Fibroblast of mammary gland (primary cell): ENCODE measurements at regions not wholly inside any gene's neighbourhood (a gene's known extent, or its start where the extent isn't known, plus 50 kb on each side); places are given as distances from the start of the nearest gene placed in this dataset.

Experiments used
- DNase-seq: peaks from one replicate; pipeline ENCODE4 v3.0.0-alpha.2; 2010; ENCODE audit warnings: low read depth
- H3K4me3 ChIP-seq: 2 replicates; pipeline ENCODE4 v1.5.1; 2011; ENCODE audit warnings: low read depth, mild to moderate bottlenecking, low read length, moderate library complexity; ENCODE audit not compliant: control insufficient read depth
- CTCF ChIP-seq: conservative IDR thresholded peaks from 2 replicates; pipeline ENCODE4 v1.5.1; 2011; ENCODE audit warnings: low read depth, low read length, inconsistent platforms; ENCODE audit not compliant: control insufficient read depth, insufficient read depth

GRCh38 chr21:24278711-24279110 is 1328.6 kb downstream of the MRPL39 start:
- no peak overlapping the region for H3K4me3 ChIP-seq
- DNase-seq = no peak
- TF ChIP-seq CTCF = no peak

GRCh38 chr21:24276204-24276603 is 1331.1 kb downstream of the MRPL39 start:
- no peak for DNase-seq
- H3K4me3 ChIP-seq = no peak overlapping the region
- no peak for TF ChIP-seq CTCF

GRCh38 chr21:24275616-24276015 is 1331.7 kb downstream of the MRPL39 start:
- DNase-seq = no peak
- no peak for TF ChIP-seq CTCF

GRCh38 chr21:24272521-24272938 is 1334.8 kb downstream of the MRPL39 start:
- no peak overlapping the region for H3K4me3 ChIP-seq
- no peak for DNase-seq
- no peak for TF ChIP-seq CTCF

More at GRCh38 chr21:24275616-24276015, 1331.7 kb downstream of the MRPL39 start:
- no peak overlapping the region for H3K4me3 ChIP-seq

- no peak for DNase-seq
- TF ChIP-seq CTCF = no peak
These were observed 1341.3 kb downstream of the MRPL39 start for GRCh38 chr21:24265987-24266386.

GRCh38 chr21:24260751-24261150 is 1346.5 kb downstream of the MRPL39 start:
- no peak for DNase-seq
- H3K4me3 ChIP-seq = no peak overlapping the region
- no peak for TF ChIP-seq CTCF

More at GRCh38 chr21:24265987-24266386, 1341.3 kb downstream of the MRPL39 start:
- no peak overlapping the region for H3K4me3 ChIP-seq

GRCh38 chr21:24259241-24259640 is 1348.0 kb downstream of the MRPL39 start:
- DNase-seq = no peak
- H3K4me3 ChIP-seq = no peak overlapping the region
- no peak for TF ChIP-seq CTCF
